H9 (cell line): ENCODE measurements at regions not wholly inside any gene's neighbourhood (a gene's known extent, or its start where the extent isn't known, plus 50 kb on each side); places are given as distances from the start of the nearest gene placed in this dataset.
A peak's percentile ranks its signal among the peaks of the same experiment; 100 is the strongest.

Experiments used
- DNase-seq: peaks from one replicate; pipeline ENCODE4 v3.0.0-alpha.2; 2017
- H2AFZ ChIP-seq: one replicate; pipeline ENCODE4 v1.6.1; 2013; ENCODE audit warnings: mild to moderate bottlenecking, low read length, control low read depth, moderate library complexity
- H2AK5ac ChIP-seq: 2 replicates; pipeline ENCODE4 v1.6.1; 2013; ENCODE audit warnings: low read length, control low read depth, mixed read lengths; ENCODE audit not compliant: insufficient read length
- H2BK120ac ChIP-seq: one replicate; pipeline ENCODE4 v1.6.1; 2013; ENCODE audit warnings: low read depth, mild to moderate bottlenecking, low read length, control low read depth, inconsistent platforms; ENCODE audit not compliant: poor library complexity, severe bottlenecking
- H2BK12ac ChIP-seq: 2 replicates; pipeline ENCODE4 v1.6.1; 2013; ENCODE audit warnings: low read length, control low read depth, mixed read lengths, low read depth; ENCODE audit not compliant: insufficient read length
- H2BK15ac ChIP-seq: 2 replicates; pipeline ENCODE4 v1.6.1; 2013; ENCODE audit warnings: low read depth, low read length, control low read depth
- H2BK20ac ChIP-seq: one replicate; pipeline ENCODE4 v1.6.1; 2013; ENCODE audit warnings: low read depth, mild to moderate bottlenecking, low read length, control low read depth, inconsistent platforms; ENCODE audit not compliant: poor library complexity, severe bottlenecking
- H2BK5ac ChIP-seq: 2 replicates; pipeline ENCODE4 v1.6.1; 2013; ENCODE audit warnings: low read length, control low read depth, mixed read lengths; ENCODE audit not compliant: insufficient read length
- H3K14ac ChIP-seq: 2 replicates; pipeline ENCODE4 v1.6.1; 2013; ENCODE audit warnings: low read length, control low read depth; ENCODE audit not compliant: insufficient read depth
- H3K18ac ChIP-seq: 2 replicates; pipeline ENCODE4 v1.6.1; 2013; ENCODE audit warnings: low read depth, mild to moderate bottlenecking, mixed read lengths, low read length, control low read depth; ENCODE audit not compliant: insufficient read length
- H3K23ac ChIP-seq: 2 replicates; pipeline ENCODE4 v1.6.1; 2013; ENCODE audit warnings: low read length, control low read depth, mixed read lengths, low read depth; ENCODE audit not compliant: insufficient read length
- H3K23me2 ChIP-seq: 2 replicates; pipeline ENCODE4 v1.6.1; 2013; ENCODE audit warnings: low read depth, mild to moderate bottlenecking, mixed read lengths, low read length, control low read depth; ENCODE audit not compliant: insufficient read length, poor library complexity, severe bottlenecking
- H3K27ac ChIP-seq: 2 replicates; pipeline ENCODE4 v1.5.1; 2013; ENCODE audit warnings: low read length, control low read depth, mixed read lengths, low read depth; ENCODE audit not compliant: insufficient read length
- H3K27me3 ChIP-seq: 2 replicates; pipeline ENCODE4 v1.6.1; 2013; ENCODE audit warnings: low read length, control low read depth, inconsistent platforms; ENCODE audit not compliant: insufficient read depth
- H3K4ac ChIP-seq: 2 replicates; pipeline ENCODE4 v1.6.1; 2013; ENCODE audit warnings: low read depth, mild to moderate bottlenecking, control low read depth, inconsistent platforms, low read length, moderate library complexity
- H3K4me1 ChIP-seq: 2 replicates; pipeline ENCODE4 v1.6.1; 2013; ENCODE audit warnings: low read length, control low read depth, inconsistent platforms; ENCODE audit not compliant: insufficient read depth
- H3K4me2 ChIP-seq: 2 replicates; pipeline ENCODE4 v1.6.1; 2013; ENCODE audit warnings: low read length, control low read depth, mixed read lengths; ENCODE audit not compliant: insufficient read length, insufficient read depth
- H3K56ac ChIP-seq: 2 replicates; pipeline ENCODE4 v1.6.1; 2013; ENCODE audit warnings: low read depth, mild to moderate bottlenecking, mixed read lengths, low read length, control low read depth; ENCODE audit not compliant: insufficient read length
- H3K79me1 ChIP-seq: 2 replicates; pipeline ENCODE4 v1.6.1; 2013; ENCODE audit warnings: low read depth, mild to moderate bottlenecking, moderate library complexity, low read length, control low read depth, inconsistent platforms; ENCODE audit not compliant: insufficient read depth, poor library complexity, severe bottlenecking
- H3K79me2 ChIP-seq: 2 replicates; pipeline ENCODE4 v1.6.1; 2013; ENCODE audit warnings: low read length, control low read depth, inconsistent platforms; ENCODE audit not compliant: insufficient read depth
- H3K9ac ChIP-seq: 2 replicates; pipeline ENCODE4 v1.6.1; 2013; ENCODE audit warnings: low read length, control low read depth, mixed read lengths; ENCODE audit not compliant: insufficient read length; ENCODE audit errors: extremely low read depth
- H3K9me3 ChIP-seq: one replicate; pipeline ENCODE4 v1.6.1; 2013; ENCODE audit warnings: low read depth, low read length, inconsistent platforms; ENCODE audit not compliant: control insufficient read depth
- H3T11ph ChIP-seq: one replicate; pipeline ENCODE4 v1.6.1; 2013; ENCODE audit warnings: mild to moderate bottlenecking, low read length, control low read depth, inconsistent platforms
- H4K20me1 ChIP-seq: one replicate; pipeline ENCODE4 v1.6.1; 2013; ENCODE audit not compliant: control insufficient read depth, insufficient read length, insufficient read depth
- H4K5ac ChIP-seq: 2 replicates; pipeline ENCODE4 v1.6.1; 2013; ENCODE audit warnings: low read depth, mild to moderate bottlenecking, mixed read lengths, low read length, control low read depth; ENCODE audit not compliant: insufficient read length
- H4K8ac ChIP-seq: replicated peaks from 2 replicates; pipeline ENCODE4 v1.6.1; 2013; ENCODE audit warnings: low read length, control low read depth, mixed read lengths, low read depth; ENCODE audit not compliant: insufficient read length
- H4K91ac ChIP-seq: 2 replicates; pipeline ENCODE4 v1.6.1; 2013; ENCODE audit warnings: low read depth, mild to moderate bottlenecking, moderate library complexity, mixed read lengths, low read length, control low read depth; ENCODE audit not compliant: insufficient read length
- H3K27ac Mint-ChIP-seq, 3 experiments: 2 replicates in 2 of 3; 3 replicates in 1 of 3; pipeline ENCODE4 v1.8.0; 2020 to 2021; ENCODE audit warnings: mixed read lengths in 3 of 3, mild to moderate bottlenecking in 1 of 3, moderate library complexity in 1 of 3
- H3K27me3 Mint-ChIP-seq: 2 replicates; pipeline ENCODE4 v1.8.0; 2021; ENCODE audit warnings: low read depth, mild to moderate bottlenecking, moderate library complexity, mixed read lengths
- H3K36me3 Mint-ChIP-seq, 3 experiments: 2 replicates in 2 of 3; 3 replicates in 1 of 3; pipeline ENCODE4 v1.8.0; 2020 to 2021; ENCODE audit warnings: low read depth in 3 of 3, mixed read lengths in 3 of 3; ENCODE audit not compliant: insufficient read depth in 1 of 3
- H3K4me1 Mint-ChIP-seq, 2 experiments: 2 replicates each; pipeline ENCODE4 v1.8.0; 2020; ENCODE audit warnings: mixed read lengths in 2 of 2
- H3K4me3 Mint-ChIP-seq, 2 experiments: 2 replicates in 1 of 2; 3 replicates in 1 of 2; pipeline ENCODE4 v1.8.0; 2020 to 2021; ENCODE audit warnings: mild to moderate bottlenecking in 2 of 2, mixed read lengths in 2 of 2, moderate library complexity in 1 of 2
- H3K9me3 Mint-ChIP-seq, 2 experiments: 2 replicates in 1 of 2; 3 replicates in 1 of 2; pipeline ENCODE4 v1.8.0; 2020; ENCODE audit warnings: mild to moderate bottlenecking in 2 of 2, mixed read lengths in 2 of 2, moderate library complexity in 1 of 2
- WGBS: extraction: QIAGEN DNeasy Blood & Tissue Kit; methylation state at CpG from one replicate; pipeline ENCODE4 v1.1.7; 2013; ENCODE audit warnings: missing lambda C conversion rate, low lambda C conversion rate, mixed read lengths; ENCODE audit not compliant: insufficient read length; ENCODE audit errors: extremely low coverage; 5-methylcytosine and 5-hydroxymethylcytosine counted together
- TF ChIP-seq, protein P1 (sequence below): fragments of 200-600 bp; sonication (generic); conservative IDR thresholded peaks from 3 replicates; pipeline ENCODE4 v1.8.0; 2021; ENCODE audit warnings: antibody characterized with exemption, mild to moderate bottlenecking

DNA sequence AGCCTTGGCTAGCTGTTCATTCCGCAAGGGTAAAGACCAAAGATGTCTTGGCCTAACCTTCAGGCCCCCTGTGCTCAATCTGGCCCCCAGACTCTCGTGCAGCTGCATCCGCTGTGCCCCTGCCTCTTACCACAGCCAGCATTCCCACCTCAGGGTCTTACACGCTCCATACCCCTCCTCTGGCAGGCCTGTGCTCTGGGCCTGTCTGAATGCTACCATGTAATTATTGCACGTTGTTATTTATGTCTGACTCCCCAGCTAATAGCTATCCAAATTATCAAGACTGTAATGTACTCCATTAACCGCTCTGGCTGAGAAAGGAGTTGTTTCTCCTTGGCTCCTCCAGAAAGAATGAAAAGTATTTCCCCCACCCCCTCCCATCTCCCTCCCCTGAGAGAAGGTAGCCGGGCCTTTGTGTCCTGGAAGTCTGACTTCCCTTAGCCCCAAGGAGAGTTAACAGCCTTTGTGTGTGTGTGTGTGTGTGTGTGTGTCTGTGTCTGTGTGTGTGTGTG is 54.5 kb upstream of the UBE2E1 start:
- peak; percentile 78 for DNase-seq
- no CpG with 5 or more reads among the region's 7 CpGs for WGBS
- Histone ChIP-seq H3T11ph (no peak overlapping the region), H2AFZ (peak overlapping the region; percentile 17), H4K8ac (no peak overlapping the region), H3K9me3 (no peaks in the 10 kb centered on the region), H3K14ac (peak overlapping the region; percentile 50; the same call in 1 of the 2 replicates), H3K23ac (no peak overlapping the region), H3K4ac (no peak overlapping the region), H3K27me3 (no peaks in the 10 kb centered on the region), H2BK120ac (no peak overlapping the region), H3K23me2 (peaks cover 4% of the 10 kb centered on the region), H2BK15ac (no peak overlapping the region), H4K91ac (no peak overlapping the region), H4K20me1 (no peaks in the 10 kb centered on the region), H3K4me1 (peaks cover 6% of the 10 kb centered on the region), H3K18ac (no peak overlapping the region), H3K56ac (no peak overlapping the region), H2BK20ac (no peak overlapping the region), H3K79me2 (no peaks in the 10 kb centered on the region), H3K27ac (no peak overlapping the region), H2BK5ac (no peak overlapping the region), H2BK12ac (no peak overlapping the region), H2AK5ac (no peak overlapping the region), H3K4me2 (peak overlapping the region; percentile 31), H3K79me1 (no peaks in the 10 kb centered on the region), H3K9ac (no peak overlapping the region), H4K5ac (no peak overlapping the region)
- H3K4me3 Mint-ChIP-seq = peak overlapping the region; percentile 37 to 62
- peaks cover 4% of the 10 kb centered on the region for H3K27me3 Mint-ChIP-seq
- TF ChIP-seq, protein P1, sequence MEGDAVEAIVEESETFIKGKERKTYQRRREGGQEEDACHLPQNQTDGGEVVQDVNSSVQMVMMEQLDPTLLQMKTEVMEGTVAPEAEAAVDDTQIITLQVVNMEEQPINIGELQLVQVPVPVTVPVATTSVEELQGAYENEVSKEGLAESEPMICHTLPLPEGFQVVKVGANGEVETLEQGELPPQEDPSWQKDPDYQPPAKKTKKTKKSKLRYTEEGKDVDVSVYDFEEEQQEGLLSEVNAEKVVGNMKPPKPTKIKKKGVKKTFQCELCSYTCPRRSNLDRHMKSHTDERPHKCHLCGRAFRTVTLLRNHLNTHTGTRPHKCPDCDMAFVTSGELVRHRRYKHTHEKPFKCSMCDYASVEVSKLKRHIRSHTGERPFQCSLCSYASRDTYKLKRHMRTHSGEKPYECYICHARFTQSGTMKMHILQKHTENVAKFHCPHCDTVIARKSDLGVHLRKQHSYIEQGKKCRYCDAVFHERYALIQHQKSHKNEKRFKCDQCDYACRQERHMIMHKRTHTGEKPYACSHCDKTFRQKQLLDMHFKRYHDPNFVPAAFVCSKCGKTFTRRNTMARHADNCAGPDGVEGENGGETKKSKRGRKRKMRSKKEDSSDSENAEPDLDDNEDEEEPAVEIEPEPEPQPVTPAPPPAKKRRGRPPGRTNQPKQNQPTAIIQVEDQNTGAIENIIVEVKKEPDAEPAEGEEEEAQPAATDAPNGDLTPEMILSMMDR = no peak
- no peaks in the 10 kb centered on the region for H3K36me3 Mint-ChIP-seq
- H3K4me1 Mint-ChIP-seq = peaks cover 32 to 41% of the 10 kb centered on the region in 2 experiments
- peak overlapping the region; percentile 19 to 93 (median 57) for H3K27ac Mint-ChIP-seq
- H3K9me3 Mint-ChIP-seq = no peaks in the 10 kb centered on the region
